ENCODE measurements at regions not wholly inside any gene's neighbourhood (a gene's known extent, or its start where the extent isn't known, plus 50 kb on each side); places are given as distances from the start of the nearest gene placed in this dataset.
A peak's percentile ranks its signal among the peaks of the same experiment; 100 is the strongest.

DNA sequence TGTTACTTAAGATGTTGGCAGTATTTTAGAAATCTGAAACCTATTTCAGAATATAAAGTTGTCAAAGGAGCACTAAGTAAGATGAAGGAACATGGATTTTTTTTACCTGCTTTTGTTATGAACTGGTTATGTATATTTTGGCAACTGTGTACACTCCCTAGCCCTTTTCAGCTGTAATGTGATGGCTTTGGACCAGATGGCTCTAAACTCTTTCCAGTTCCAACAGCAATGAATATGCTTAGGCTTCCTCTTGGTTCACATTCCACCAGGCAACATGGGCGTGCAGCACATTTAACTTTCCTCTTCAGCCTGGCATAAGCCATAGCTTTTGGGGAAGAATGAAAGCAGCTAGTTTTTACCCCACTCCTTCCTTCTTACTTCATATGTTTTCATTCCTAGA lies 95.6 kb upstream of the ADAMTS5 start:
- no peak overlapping the region for H3K4me3 ChIP-seq (ENCODE audit: low read depth, low read length)
- no peak for DNase-seq (ENCODE audit: low read depth)
- TF ChIP-seq, protein P1, sequence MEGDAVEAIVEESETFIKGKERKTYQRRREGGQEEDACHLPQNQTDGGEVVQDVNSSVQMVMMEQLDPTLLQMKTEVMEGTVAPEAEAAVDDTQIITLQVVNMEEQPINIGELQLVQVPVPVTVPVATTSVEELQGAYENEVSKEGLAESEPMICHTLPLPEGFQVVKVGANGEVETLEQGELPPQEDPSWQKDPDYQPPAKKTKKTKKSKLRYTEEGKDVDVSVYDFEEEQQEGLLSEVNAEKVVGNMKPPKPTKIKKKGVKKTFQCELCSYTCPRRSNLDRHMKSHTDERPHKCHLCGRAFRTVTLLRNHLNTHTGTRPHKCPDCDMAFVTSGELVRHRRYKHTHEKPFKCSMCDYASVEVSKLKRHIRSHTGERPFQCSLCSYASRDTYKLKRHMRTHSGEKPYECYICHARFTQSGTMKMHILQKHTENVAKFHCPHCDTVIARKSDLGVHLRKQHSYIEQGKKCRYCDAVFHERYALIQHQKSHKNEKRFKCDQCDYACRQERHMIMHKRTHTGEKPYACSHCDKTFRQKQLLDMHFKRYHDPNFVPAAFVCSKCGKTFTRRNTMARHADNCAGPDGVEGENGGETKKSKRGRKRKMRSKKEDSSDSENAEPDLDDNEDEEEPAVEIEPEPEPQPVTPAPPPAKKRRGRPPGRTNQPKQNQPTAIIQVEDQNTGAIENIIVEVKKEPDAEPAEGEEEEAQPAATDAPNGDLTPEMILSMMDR (conservative IDR thresholded peaks at IDR 0.05; ENCODE audit: low read depth, low read length), result no peak

DNA sequence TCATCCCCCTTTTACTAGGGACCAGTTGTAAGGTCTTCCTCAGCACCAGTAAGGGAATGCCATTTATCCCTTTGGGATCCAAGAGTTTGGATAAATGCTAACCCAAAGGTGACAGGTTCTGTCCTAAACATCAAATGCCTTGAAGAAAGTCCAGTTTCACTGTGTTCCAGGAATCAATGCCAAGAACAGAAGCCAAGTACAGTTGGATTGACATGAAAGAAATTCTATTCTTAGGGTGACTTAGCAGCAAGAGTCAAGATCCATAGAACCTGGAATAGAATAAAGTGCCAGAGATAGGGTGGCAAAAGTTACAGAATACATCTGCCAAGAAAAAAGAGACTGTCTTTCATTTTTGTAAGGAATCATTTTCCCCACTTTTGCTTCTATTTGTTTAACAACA lies 94.9 kb upstream of the ADAMTS5 start:
- TF ChIP-seq, protein P1 (conservative IDR thresholded peaks at IDR 0.05; ENCODE audit: low read depth, low read length), result no peak
- no peak for DNase-seq (ENCODE audit: low read depth)
- no peak overlapping the region for H3K4me3 ChIP-seq (ENCODE audit: low read depth, low read length)

DNA sequence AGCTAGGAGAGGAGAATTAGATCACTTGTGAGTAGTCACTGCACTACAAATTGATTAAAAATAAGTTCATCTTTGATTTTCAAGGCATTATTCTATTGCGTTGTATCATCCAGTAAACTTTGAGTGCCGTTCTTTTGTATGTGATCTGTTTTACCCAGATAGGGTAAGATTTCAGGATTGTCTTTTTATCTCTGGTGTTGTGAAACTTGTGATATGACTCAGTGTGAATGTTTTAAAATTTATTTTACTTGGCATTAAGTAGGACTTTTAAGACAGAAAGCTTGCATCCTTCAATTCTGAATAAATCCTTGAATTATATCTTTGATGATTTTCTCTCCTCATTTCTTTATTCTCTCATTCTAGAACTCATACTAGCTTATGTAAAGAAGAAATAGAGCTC lies 93.3 kb upstream of the ADAMTS5 start:
- DNase-seq (ENCODE audit: low read depth), result peak; percentile 72
- no peak overlapping the region for H3K4me3 ChIP-seq (ENCODE audit: low read depth, low read length)
- TF ChIP-seq, protein P1 (conservative IDR thresholded peaks at IDR 0.05; ENCODE audit: low read depth, low read length), result no peak

DNA sequence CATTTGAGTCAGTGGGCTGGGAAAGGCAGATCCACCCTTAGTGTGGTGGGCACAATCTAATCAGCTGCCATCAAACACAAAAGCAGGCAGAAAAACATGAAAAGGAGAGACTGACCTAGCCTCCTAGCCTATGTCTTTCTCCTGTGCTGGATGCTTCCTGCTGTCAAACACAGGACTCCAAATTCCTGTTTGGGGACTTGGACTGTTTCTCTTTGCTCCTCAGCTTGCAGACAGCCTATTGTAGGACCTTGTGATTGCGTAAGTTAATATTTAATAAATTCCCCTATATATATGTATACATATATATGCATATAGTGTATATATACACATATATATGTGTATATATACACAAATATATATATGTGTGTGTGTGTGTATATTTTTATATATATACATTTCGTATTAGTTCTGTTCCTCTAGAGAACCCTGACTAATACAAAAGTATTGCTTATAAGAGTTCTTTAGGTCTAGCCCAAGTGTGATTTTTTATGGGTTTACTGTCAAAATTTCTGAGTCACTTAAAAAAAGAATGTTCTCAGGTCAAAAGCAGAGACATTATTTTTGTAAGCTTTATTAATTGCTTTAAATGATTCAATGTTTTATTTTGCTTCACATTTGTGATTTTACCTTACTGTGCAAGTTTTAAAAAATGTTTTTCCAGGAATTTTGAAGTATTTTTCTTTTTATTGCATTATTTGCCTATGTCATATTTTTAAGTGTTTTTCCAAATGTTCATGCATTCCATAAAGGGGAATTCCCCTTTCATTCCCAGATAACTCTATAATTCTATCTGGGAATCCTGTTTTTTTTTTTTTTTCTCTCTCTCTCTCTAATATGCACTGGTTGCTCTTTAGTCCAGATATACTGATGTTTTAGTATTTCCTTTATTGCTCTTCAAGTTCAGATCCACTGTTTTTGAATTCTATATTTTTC lies 92.1 kb upstream of the ADAMTS5 start:
- H3K4me3 ChIP-seq (ENCODE audit: low read depth, low read length), result no peak overlapping the region
- TF ChIP-seq, protein P1 (conservative IDR thresholded peaks at IDR 0.05; ENCODE audit: low read depth, low read length), result no peak
- no peak for DNase-seq (ENCODE audit: low read depth)

DNA sequence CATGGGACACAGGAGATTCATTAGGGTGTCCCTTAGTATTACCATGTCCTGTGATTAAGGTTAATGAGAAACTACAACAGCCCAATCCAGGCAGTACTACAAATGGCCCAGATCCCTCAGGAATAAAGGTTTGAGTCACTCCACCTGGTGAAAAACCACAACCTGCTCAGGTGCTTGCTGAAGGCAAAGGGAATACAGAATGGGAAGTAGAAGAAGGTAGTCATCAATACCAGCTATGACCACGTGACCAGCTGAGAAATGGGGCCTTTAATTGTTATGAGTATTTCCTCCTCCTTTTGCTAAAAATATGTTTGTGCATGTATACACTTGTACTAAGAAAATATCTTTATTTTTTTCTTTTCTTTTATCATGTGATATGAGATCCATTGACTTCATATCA lies 91.1 kb upstream of the ADAMTS5 start:
- DNase-seq (ENCODE audit: low read depth), result no peak
- H3K4me3 ChIP-seq (ENCODE audit: low read depth, low read length), result no peak overlapping the region
- TF ChIP-seq, protein P1 (conservative IDR thresholded peaks at IDR 0.05; ENCODE audit: low read depth, low read length), result no peak

DNA sequence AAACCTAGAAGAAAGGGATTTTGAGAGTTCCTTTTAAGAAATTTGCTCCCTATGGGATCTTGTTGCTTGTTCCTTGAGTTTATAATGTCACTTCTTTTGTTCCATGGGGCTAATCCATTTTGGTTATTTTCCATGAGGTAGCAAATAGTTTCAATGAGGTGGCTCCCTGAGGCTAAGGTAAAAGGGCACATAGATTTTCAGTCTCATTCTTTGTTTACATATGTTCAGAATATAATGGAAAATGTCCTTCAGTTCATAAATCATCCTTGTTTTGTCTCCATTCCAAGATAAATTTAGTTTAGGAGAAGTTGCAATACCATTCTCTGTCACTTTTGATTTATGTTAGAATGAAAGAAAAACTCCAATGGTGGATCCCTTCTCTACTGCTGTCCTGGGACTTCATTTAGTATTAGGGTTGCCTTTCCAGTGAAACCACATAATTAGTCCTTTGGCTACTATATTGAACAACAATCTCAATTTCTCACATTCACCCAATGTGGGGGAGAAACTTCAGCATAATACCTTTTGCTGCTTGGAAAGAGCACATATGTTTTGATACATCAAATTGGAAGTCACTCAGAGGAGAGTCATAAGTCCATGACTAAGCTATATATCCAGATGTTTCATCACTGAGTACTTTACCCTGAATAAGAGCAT lies 80.9 kb upstream of the ADAMTS5 start:
- DNase-seq (ENCODE audit: low read depth), result peak; percentile 60
- TF ChIP-seq, protein P1 (conservative IDR thresholded peaks at IDR 0.05; ENCODE audit: low read depth, low read length), result no peak
- H3K4me3 ChIP-seq (ENCODE audit: low read depth, low read length), result no peak overlapping the region

All from choroid plexus epithelial cell (primary cell).